K562 (cell line): ENCODE measurements at regions not wholly inside any gene's neighbourhood (a gene's known extent, or its start where the extent isn't known, plus 50 kb on each side); places are given as distances from the start of the nearest gene placed in this dataset.

Experiments used
- BRCA1 ChIP-seq, 2 experiments: fragments of 450-650 bp in 1 of 2; sonication (generic) in 1 of 2; formaldehyde crosslinking in 1 of 2; IDR thresholded peaks; 2 replicates each; pipeline versions ENCODE4 v1.5.0 to v1.6.1; 2017 to 2020; ENCODE audit warnings: mild to moderate bottlenecking in 1 of 2, missing genetic modification reagents in 1 of 2
- CTCF ChIP-seq, 3 experiments: IDR thresholded peaks in 2 of 3; conservative IDR thresholded peaks in 1 of 3; 2 replicates each; pipeline ENCODE4 v1.5.1; 2011 to 2012; ENCODE audit warnings: low read length in 3 of 3, mild to moderate bottlenecking in 3 of 3, control low read depth in 2 of 3, improper control_type of control experiment in 1 of 3, inconsistent platforms in 1 of 3, low read depth in 1 of 3, mixed read lengths in 1 of 3, moderate library complexity in 1 of 3; ENCODE audit not compliant: insufficient read depth in 2 of 3
- ESRRA ChIP-seq: fragments of 450-650 bp; IDR thresholded peaks from 2 replicates; pipeline ENCODE4 v1.6.1; 2014; ENCODE audit warnings: low read depth, mild to moderate bottlenecking, moderate library complexity, borderline replicate concordance
- EZH2 ChIP-seq: IDR thresholded peaks from 2 replicates; pipeline ENCODE4 v1.6.1; 2012; ENCODE audit warnings: low read depth, mild to moderate bottlenecking, inconsistent platforms, low read length, borderline replicate concordance
- MNT ChIP-seq, 2 experiments: fragments of 450-650 bp; conservative IDR thresholded peaks; 2 replicates each; pipeline ENCODE4 v1.6.1; 2017; ENCODE audit warnings: mild to moderate bottlenecking in 2 of 2, moderate library complexity in 2 of 2
- POLR2AphosphoS5 ChIP-seq: IDR thresholded peaks from 2 replicates; pipeline ENCODE4 v1.6.1; 2011; ENCODE audit warnings: mild to moderate bottlenecking, low read depth, low read length, moderate library complexity; ENCODE audit not compliant: control insufficient read depth, insufficient read depth
- RBBP5 ChIP-seq: fragments of 200-600 bp; sonication (generic); IDR thresholded peaks from 2 replicates; pipeline ENCODE4 v1.6.1; 2012; ENCODE audit warnings: borderline replicate concordance, mild to moderate bottlenecking, low read length, control low read depth, inconsistent platforms; ENCODE audit not compliant: insufficient read depth, poor library complexity, severe bottlenecking
- ZNF175 ChIP-seq: fragments of 200-800 bp; sonication (Bioruptor generic); IDR thresholded peaks from 2 replicates; pipeline ENCODE4 v1.6.1; 2016; ENCODE audit warnings: low read depth, mild to moderate bottlenecking, missing genetic modification characterization, missing compliant biosample characterization
- ZNF24 ChIP-seq: fragments of 450-650 bp; IDR thresholded peaks from 2 replicates; pipeline ENCODE4 v1.6.1; 2016
- ZNF830 ChIP-seq: fragments of 250-450 bp; sonication (Bioruptor Pico); IDR thresholded peaks from 2 replicates; pipeline ENCODE4 v1.5.0; 2021; ENCODE audit warnings: mild to moderate bottlenecking
- TF ChIP-seq, protein P1 (sequence below): sonication (generic); formaldehyde crosslinking; IDR thresholded peaks from 2 replicates; pipeline ENCODE4 v1.8.1; 2022; ENCODE audit warnings: missing genetic modification reagents
- TF ChIP-seq, protein P2 (sequence below): fragments of 450-650 bp; IDR thresholded peaks from 2 replicates; pipeline ENCODE4 v1.6.1; 2016; ENCODE audit warnings: mild to moderate bottlenecking
- TF ChIP-seq, protein P3 (sequence below): sonication (generic); formaldehyde crosslinking; IDR thresholded peaks from 2 replicates; pipeline ENCODE4 v1.8.0; 2023; ENCODE audit warnings: mild to moderate bottlenecking, missing genetic modification reagents
- TF ChIP-seq, protein P4 (sequence below): sonication (generic); formaldehyde crosslinking; IDR thresholded peaks from 2 replicates; pipeline ENCODE4 v1.8.0; 2022; ENCODE audit warnings: mild to moderate bottlenecking, missing genetic modification reagents

DNA sequence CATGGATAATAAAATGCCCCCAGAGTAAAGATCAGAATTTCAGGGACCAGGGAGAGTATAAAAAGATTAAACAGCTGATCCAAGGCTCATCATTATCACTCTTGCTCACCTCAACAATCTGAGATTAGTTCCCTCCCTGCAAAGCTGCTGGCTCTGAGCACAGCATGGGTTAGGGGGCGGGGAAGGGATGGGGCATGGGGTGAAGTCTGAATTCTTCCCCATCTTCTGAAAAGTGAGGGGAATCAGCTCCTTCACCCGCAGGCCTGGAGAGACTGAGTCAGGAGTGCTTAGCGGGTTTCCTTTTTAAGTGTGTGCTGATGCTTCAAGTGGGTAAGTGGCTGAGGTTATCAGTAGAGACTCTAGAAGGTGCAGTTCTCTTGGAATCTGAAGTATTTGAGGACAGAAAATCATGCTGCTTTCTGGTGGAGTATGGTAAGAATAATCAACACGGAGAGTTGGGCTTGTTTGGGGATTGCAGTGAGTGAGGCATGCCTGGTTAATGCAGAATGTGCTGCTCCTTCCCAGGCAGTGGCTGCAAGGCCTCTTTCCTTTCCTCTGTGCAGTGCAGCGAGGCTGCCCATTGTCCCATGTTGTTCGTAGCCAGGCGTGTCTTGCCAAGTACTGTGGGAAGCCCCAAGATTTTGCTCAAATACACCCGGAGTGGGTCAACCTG is 59.2 kb upstream of the TRAK1 start:
- TF ChIP-seq, protein P1, sequence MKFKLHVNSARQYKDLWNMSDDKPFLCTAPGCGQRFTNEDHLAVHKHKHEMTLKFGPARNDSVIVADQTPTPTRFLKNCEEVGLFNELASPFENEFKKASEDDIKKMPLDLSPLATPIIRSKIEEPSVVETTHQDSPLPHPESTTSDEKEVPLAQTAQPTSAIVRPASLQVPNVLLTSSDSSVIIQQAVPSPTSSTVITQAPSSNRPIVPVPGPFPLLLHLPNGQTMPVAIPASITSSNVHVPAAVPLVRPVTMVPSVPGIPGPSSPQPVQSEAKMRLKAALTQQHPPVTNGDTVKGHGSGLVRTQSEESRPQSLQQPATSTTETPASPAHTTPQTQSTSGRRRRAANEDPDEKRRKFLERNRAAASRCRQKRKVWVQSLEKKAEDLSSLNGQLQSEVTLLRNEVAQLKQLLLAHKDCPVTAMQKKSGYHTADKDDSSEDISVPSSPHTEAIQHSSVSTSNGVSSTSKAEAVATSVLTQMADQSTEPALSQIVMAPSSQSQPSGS (CRISPR knock-in tag), result no peak
- TF ChIP-seq EZH2 (no peak), ESRRA (no peak), POLR2AphosphoS5 (no peak), CTCF (IDR thresholded peaks at IDR 0.05 in 2 of 3, conservative IDR thresholded peaks at IDR 0.05 in 1 of 3; ENCODE audit: insufficient read depth in 2 of 3, low read depth in 1 of 3, low read length in 3 of 3) (no peak), ZNF175 (CRISPR knock-in tag) (no peak), RBBP5 (no peak), ZNF24 (no peak), MNT (conservative IDR thresholded peaks at IDR 0.05) (no peak), BRCA1 (IDR thresholded peaks at IDR 0.05) (no peak), BRCA1 (CRISPR knock-in tag; IDR thresholded peaks at IDR 0.05) (no peak), ZNF830 (CRISPR knock-in tag) (no peak)
- TF ChIP-seq, protein P2, sequence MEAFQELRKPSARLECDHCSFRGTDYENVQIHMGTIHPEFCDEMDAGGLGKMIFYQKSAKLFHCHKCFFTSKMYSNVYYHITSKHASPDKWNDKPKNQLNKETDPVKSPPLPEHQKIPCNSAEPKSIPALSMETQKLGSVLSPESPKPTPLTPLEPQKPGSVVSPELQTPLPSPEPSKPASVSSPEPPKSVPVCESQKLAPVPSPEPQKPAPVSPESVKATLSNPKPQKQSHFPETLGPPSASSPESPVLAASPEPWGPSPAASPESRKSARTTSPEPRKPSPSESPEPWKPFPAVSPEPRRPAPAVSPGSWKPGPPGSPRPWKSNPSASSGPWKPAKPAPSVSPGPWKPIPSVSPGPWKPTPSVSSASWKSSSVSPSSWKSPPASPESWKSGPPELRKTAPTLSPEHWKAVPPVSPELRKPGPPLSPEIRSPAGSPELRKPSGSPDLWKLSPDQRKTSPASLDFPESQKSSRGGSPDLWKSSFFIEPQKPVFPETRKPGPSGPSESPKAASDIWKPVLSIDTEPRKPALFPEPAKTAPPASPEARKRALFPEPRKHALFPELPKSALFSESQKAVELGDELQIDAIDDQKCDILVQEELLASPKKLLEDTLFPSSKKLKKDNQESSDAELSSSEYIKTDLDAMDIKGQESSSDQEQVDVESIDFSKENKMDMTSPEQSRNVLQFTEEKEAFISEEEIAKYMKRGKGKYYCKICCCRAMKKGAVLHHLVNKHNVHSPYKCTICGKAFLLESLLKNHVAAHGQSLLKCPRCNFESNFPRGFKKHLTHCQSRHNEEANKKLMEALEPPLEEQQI, result no peak
- TF ChIP-seq, protein P3, sequence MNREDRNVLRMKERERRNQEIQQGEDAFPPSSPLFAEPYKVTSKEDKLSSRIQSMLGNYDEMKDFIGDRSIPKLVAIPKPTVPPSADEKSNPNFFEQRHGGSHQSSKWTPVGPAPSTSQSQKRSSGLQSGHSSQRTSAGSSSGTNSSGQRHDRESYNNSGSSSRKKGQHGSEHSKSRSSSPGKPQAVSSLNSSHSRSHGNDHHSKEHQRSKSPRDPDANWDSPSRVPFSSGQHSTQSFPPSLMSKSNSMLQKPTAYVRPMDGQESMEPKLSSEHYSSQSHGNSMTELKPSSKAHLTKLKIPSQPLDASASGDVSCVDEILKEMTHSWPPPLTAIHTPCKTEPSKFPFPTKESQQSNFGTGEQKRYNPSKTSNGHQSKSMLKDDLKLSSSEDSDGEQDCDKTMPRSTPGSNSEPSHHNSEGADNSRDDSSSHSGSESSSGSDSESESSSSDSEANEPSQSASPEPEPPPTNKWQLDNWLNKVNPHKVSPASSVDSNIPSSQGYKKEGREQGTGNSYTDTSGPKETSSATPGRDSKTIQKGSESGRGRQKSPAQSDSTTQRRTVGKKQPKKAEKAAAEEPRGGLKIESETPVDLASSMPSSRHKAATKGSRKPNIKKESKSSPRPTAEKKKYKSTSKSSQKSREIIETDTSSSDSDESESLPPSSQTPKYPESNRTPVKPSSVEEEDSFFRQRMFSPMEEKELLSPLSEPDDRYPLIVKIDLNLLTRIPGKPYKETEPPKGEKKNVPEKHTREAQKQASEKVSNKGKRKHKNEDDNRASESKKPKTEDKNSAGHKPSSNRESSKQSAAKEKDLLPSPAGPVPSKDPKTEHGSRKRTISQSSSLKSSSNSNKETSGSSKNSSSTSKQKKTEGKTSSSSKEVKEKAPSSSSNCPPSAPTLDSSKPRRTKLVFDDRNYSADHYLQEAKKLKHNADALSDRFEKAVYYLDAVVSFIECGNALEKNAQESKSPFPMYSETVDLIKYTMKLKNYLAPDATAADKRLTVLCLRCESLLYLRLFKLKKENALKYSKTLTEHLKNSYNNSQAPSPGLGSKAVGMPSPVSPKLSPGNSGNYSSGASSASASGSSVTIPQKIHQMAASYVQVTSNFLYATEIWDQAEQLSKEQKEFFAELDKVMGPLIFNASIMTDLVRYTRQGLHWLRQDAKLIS (CRISPR knock-in tag), result no peak
- TF ChIP-seq, protein P4, sequence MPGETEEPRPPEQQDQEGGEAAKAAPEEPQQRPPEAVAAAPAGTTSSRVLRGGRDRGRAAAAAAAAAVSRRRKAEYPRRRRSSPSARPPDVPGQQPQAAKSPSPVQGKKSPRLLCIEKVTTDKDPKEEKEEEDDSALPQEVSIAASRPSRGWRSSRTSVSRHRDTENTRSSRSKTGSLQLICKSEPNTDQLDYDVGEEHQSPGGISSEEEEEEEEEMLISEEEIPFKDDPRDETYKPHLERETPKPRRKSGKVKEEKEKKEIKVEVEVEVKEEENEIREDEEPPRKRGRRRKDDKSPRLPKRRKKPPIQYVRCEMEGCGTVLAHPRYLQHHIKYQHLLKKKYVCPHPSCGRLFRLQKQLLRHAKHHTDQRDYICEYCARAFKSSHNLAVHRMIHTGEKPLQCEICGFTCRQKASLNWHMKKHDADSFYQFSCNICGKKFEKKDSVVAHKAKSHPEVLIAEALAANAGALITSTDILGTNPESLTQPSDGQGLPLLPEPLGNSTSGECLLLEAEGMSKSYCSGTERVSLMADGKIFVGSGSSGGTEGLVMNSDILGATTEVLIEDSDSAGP (CRISPR knock-in tag), result no peak
